Muscle layer of duodenum (tissue), 2 donors: ENCODE measurements at regions not wholly inside any gene's neighbourhood (a gene's known extent, or its start where the extent isn't known, plus 50 kb on each side); places are given as distances from the start of the nearest gene placed in this dataset.

Experiments
- H3K27ac ChIP-seq: one replicate; pipeline ENCODE4 v1.7.0; 2013; ENCODE audit warnings: mild to moderate bottlenecking, low read length
- H3K27me3 ChIP-seq: one replicate; pipeline ENCODE4 v1.7.0; 2013; ENCODE audit warnings: low read depth, mild to moderate bottlenecking, control low read depth, low read length
- H3K36me3 ChIP-seq, 2 donors: one replicate each; pipeline ENCODE4 v1.7.0; 2013; ENCODE audit warnings: low read length in 2 of 2, control low read depth in 1 of 2, mild to moderate bottlenecking in 1 of 2; ENCODE audit not compliant: insufficient read depth in 2 of 2, control insufficient read depth in 1 of 2
- H3K4me1 ChIP-seq, 2 donors: one replicate each; pipeline ENCODE4 v1.7.0; 2013; ENCODE audit warnings: low read length in 2 of 2, mild to moderate bottlenecking in 2 of 2, control low read depth in 1 of 2, moderate library complexity in 1 of 2; ENCODE audit not compliant: insufficient read depth in 2 of 2, control insufficient read depth in 1 of 2
- H3K4me3 ChIP-seq, 2 donors: one replicate each; pipeline ENCODE4 v1.7.0; 2013; ENCODE audit warnings: low read length in 2 of 2, low read depth in 1 of 2, mild to moderate bottlenecking in 1 of 2
- H3K9me3 ChIP-seq, 2 donors: one replicate each; pipeline ENCODE4 v1.7.0; 2013; ENCODE audit warnings: low read length in 2 of 2, control low read depth in 1 of 2, mild to moderate bottlenecking in 1 of 2; ENCODE audit not compliant: control insufficient read depth in 1 of 2
- donor health status: healthy.

GRCh38 chr1:221394011-221394544 is 347.8 kb downstream of the DUSP10 start:
- Histone ChIP-seq H3K36me3 (no peaks in the 10 kb centered on the region), H3K4me1 (peaks cover 4 to 6% of the 10 kb centered on the region in 2 donors), H3K27ac (no peak overlapping the region), H3K9me3 (peaks cover 0 to 3% of the 10 kb centered on the region in 2 donors), H3K27me3 (no peaks in the 10 kb centered on the region), H3K4me3 (no peak overlapping the region)

GRCh38 chr1:221396526-221396925 is 345.4 kb downstream of the DUSP10 start:
- Histone ChIP-seq H3K27me3 (no peaks in the 10 kb centered on the region), H3K4me3 (no peak overlapping the region), H3K36me3 (no peaks in the 10 kb centered on the region), H3K27ac (no peak overlapping the region), H3K4me1 (peaks cover 4 to 6% of the 10 kb centered on the region in 2 donors), H3K9me3 (peaks cover 0 to 3% of the 10 kb centered on the region in 2 donors)

- Histone ChIP-seq H3K4me3 (no peak overlapping the region), H3K27me3 (no peaks in the 10 kb centered on the region), H3K36me3 (no peaks in the 10 kb centered on the region), H3K27ac (no peak overlapping the region), H3K4me1 (peaks cover 4 to 6% of the 10 kb centered on the region in 2 donors), H3K9me3 (peaks cover 0 to 3% of the 10 kb centered on the region in 2 donors)
These were observed 344.7 kb downstream of the DUSP10 start for GRCh38 chr1:221397141-221397540.

- Histone ChIP-seq H3K9me3 (peaks cover 0 to 3% of the 10 kb centered on the region in 2 donors), H3K4me3 (no peak overlapping the region), H3K27ac (no peak overlapping the region), H3K36me3 (no peaks in the 10 kb centered on the region), H3K27me3 (no peaks in the 10 kb centered on the region), H3K4me1 (peaks cover 4 to 6% of the 10 kb centered on the region in 2 donors)
These were observed 344.3 kb downstream of the DUSP10 start for GRCh38 chr1:221397606-221398005.

- H3K27ac ChIP-seq, result no peak overlapping the region
- no peaks in the 10 kb centered on the region for H3K36me3 ChIP-seq
- no peaks in the 10 kb centered on the region for H3K4me1 ChIP-seq
- no peaks in the 10 kb centered on the region for H3K9me3 ChIP-seq
- H3K27me3 ChIP-seq, result no peaks in the 10 kb centered on the region
- H3K4me3 ChIP-seq, result no peak overlapping the region
These were observed 336.7 kb downstream of the DUSP10 start for GRCh38 chr1:221405146-221405545.

- Histone ChIP-seq H3K4me3 (no peak overlapping the region), H3K9me3 (no peaks in the 10 kb centered on the region), H3K36me3 (no peaks in the 10 kb centered on the region), H3K27ac (no peak overlapping the region), H3K27me3 (no peaks in the 10 kb centered on the region), H3K4me1 (no peaks in the 10 kb centered on the region)
These were observed 333.6 kb downstream of the DUSP10 start for GRCh38 chr1:221408117-221408803.

GRCh38 chr1:221411283-221411682 is 330.6 kb downstream of the DUSP10 start:
- Histone ChIP-seq H3K4me3 (no peak overlapping the region), H3K27me3 (no peaks in the 10 kb centered on the region), H3K36me3 (no peaks in the 10 kb centered on the region), H3K4me1 (no peaks in the 10 kb centered on the region), H3K9me3 (no peaks in the 10 kb centered on the region), H3K27ac (no peak overlapping the region)

GRCh38 chr1:221414772-221415539 is 326.9 kb downstream of the DUSP10 start:
- Histone ChIP-seq H3K9me3 (no peaks in the 10 kb centered on the region), H3K27me3 (no peaks in the 10 kb centered on the region), H3K36me3 (no peaks in the 10 kb centered on the region), H3K4me1 (peaks cover 6% of the 10 kb centered on the region in 2 donors), H3K4me3 (no peak overlapping the region), H3K27ac (no peak overlapping the region)

- no peak overlapping the region for H3K4me3 ChIP-seq
- H3K4me1 ChIP-seq, result peaks cover 6% of the 10 kb centered on the region in 2 donors
- no peak overlapping the region for H3K27ac ChIP-seq
- H3K9me3 ChIP-seq, result no peaks in the 10 kb centered on the region
- H3K27me3 ChIP-seq, result no peaks in the 10 kb centered on the region
- no peaks in the 10 kb centered on the region for H3K36me3 ChIP-seq
These were observed 326.2 kb downstream of the DUSP10 start for GRCh38 chr1:221415651-221416050.

- Histone ChIP-seq H3K27ac (no peak overlapping the region), H3K4me3 (no peak overlapping the region), H3K27me3 (no peaks in the 10 kb centered on the region), H3K9me3 (no peaks in the 10 kb centered on the region), H3K4me1 (peaks cover 6% of the 10 kb centered on the region in 2 donors), H3K36me3 (no peaks in the 10 kb centered on the region)
These were observed 325.7 kb downstream of the DUSP10 start for GRCh38 chr1:221416142-221416541.

- Histone ChIP-seq H3K9me3 (no peaks in the 10 kb centered on the region), H3K36me3 (no peaks in the 10 kb centered on the region), H3K4me1 (peaks cover 6% of the 10 kb centered on the region in 2 donors), H3K4me3 (no peak overlapping the region), H3K27ac (no peak overlapping the region), H3K27me3 (no peaks in the 10 kb centered on the region)
These were observed 325.2 kb downstream of the DUSP10 start for GRCh38 chr1:221416723-221417122.
